ENCODE measurements at regions not wholly inside any gene's neighbourhood (a gene's known extent, or its start where the extent isn't known, plus 50 kb on each side); places are given as distances from the start of the nearest gene placed in this dataset.
A peak's percentile ranks its signal among the peaks of the same experiment; 100 is the strongest.
"Not testable (repeated sequence)": the region's sequence is repeated elsewhere in the genome, so short reads cannot be mapped to it uniquely, and the experiment has no call there.

- no peak overlapping the region for H3K4me3 ChIP-seq (ENCODE audit: low read length)
- DNase-seq (ENCODE audit: low read depth) = no peak
- TF ChIP-seq, protein P1, sequence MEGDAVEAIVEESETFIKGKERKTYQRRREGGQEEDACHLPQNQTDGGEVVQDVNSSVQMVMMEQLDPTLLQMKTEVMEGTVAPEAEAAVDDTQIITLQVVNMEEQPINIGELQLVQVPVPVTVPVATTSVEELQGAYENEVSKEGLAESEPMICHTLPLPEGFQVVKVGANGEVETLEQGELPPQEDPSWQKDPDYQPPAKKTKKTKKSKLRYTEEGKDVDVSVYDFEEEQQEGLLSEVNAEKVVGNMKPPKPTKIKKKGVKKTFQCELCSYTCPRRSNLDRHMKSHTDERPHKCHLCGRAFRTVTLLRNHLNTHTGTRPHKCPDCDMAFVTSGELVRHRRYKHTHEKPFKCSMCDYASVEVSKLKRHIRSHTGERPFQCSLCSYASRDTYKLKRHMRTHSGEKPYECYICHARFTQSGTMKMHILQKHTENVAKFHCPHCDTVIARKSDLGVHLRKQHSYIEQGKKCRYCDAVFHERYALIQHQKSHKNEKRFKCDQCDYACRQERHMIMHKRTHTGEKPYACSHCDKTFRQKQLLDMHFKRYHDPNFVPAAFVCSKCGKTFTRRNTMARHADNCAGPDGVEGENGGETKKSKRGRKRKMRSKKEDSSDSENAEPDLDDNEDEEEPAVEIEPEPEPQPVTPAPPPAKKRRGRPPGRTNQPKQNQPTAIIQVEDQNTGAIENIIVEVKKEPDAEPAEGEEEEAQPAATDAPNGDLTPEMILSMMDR (IDR thresholded peaks at IDR 0.05; ENCODE audit: insufficient read depth, low read depth, low read length, missing control alignments) = no peak
Observed at GRCh38 chr11:25816411-25816810, 515.5 kb upstream of the ANO3 start.

DNA sequence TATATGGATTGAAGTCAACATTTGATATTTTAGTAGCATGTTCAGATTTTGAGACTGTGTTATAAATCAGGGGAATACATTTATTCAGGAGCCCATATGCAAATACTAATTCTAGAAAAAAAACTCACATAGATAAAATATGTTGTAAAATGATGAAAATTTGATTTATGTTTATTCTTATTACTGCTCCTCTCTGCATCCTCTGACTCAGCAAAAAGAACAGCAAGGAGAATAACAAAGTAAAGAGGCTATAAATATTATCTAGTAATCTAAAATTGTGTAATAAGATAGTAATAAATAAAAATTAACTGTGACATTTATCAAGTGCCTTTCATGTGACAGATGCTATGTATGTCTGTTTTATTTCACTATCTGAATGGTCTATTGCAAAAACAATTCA, 507.2 kb upstream of the ANO3 start:
- no peak overlapping the region for H3K4me3 ChIP-seq (ENCODE audit: low read length)
- TF ChIP-seq, protein P1 (IDR thresholded peaks at IDR 0.05; ENCODE audit: insufficient read depth, low read depth, low read length, missing control alignments) = no peak
- DNase-seq (ENCODE audit: low read depth) = no peak

DNA sequence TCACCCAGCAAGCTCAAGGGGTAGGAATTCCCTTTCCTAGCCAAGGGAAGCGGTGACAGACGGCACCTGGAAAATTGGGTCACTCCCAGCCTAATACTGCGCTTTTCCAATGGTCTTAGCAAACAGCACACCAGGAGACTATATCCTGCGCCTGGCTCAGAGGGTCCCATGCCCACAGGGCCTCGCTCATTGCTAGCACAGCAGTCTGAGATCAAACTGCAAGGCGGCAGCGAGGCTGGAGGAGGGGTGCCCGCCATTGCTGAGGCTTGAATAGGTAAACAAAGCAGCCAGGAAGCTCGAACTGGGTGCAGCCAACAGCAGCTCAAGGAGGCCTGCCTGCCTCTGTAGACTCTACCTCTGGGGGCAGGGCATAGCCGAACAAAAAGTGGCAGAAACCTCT, 500.4 kb upstream of the ANO3 start:
- DNase-seq (ENCODE audit: low read depth); H3K4me3 ChIP-seq (ENCODE audit: low read length): not testable (repeated sequence)

GRCh38 chr11:25838918-25839625, 492.9 kb upstream of the ANO3 start:
- H3K4me3 ChIP-seq (ENCODE audit: low read length) = no peak overlapping the region
- TF ChIP-seq, protein P1 (IDR thresholded peaks at IDR 0.05; ENCODE audit: insufficient read depth, low read depth, low read length, missing control alignments) = peak; percentile 22

DNA sequence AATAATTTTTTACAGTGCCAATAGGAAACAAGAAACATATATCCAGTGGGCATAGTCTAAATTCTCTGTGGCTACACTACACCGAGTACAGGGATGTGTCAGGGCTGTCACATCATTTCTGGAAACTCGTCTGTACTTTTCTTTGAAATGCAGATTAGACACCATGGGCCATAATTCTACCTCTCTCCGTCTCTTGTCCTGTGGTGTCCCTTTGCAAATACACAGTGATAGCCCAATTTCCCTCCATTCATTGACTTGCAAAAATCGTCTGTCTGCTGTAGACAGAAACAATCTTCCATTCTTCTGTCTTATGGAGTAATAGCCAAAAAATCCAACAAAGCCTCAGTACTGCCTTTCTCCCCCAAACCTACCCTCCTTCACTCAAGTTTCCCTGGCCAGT, 487.1 kb upstream of the ANO3 start:
- H3K4me3 ChIP-seq (ENCODE audit: low read length) = no peak overlapping the region
- no peak for DNase-seq (ENCODE audit: low read depth)
- TF ChIP-seq, protein P1 (IDR thresholded peaks at IDR 0.05; ENCODE audit: insufficient read depth, low read depth, low read length, missing control alignments) = no peak

More at GRCh38 chr11:25838918-25839625, 492.9 kb upstream of the ANO3 start:
- peak; percentile 17 for DNase-seq (ENCODE audit: low read depth)

GRCh38 chr11:25855916-25856315, 476.0 kb upstream of the ANO3 start:
- no peak overlapping the region for H3K4me3 ChIP-seq (ENCODE audit: low read length)
- TF ChIP-seq, protein P1 (IDR thresholded peaks at IDR 0.05; ENCODE audit: insufficient read depth, low read depth, low read length, missing control alignments) = no peak
- DNase-seq (ENCODE audit: low read depth) = no peak

DNA sequence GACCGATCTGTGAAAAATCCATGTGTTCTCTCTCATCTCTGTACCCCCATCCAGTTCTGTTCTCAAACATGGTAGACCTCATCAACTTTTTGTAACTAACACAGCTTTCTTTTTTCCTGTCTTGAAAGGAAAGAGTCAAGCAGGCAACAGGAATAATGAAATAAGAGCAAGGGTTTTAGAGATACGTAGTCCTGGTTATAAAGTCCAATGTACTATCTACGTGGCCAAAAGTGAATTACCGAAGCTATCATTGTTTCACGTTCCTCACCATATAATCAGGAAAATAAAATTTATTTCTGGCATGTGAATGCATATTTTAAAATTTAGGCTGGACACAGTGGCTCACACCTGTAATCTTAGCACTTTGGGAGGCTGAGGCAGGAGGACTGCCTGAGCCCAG, 472.2 kb upstream of the ANO3 start:
- no peak overlapping the region for H3K4me3 ChIP-seq (ENCODE audit: low read length)
- DNase-seq (ENCODE audit: low read depth) = no peak
- TF ChIP-seq, protein P1 (IDR thresholded peaks at IDR 0.05; ENCODE audit: insufficient read depth, low read depth, low read length, missing control alignments) = no peak

All from epithelial cell of esophagus (primary cell).